Calu3 (cell line): ENCODE measurements at regions not wholly inside any gene's neighbourhood (a gene's known extent, or its start where the extent isn't known, plus 50 kb on each side); places are given as distances from the start of the nearest gene placed in this dataset.

ENCODE experiments used
- BruUV-seq: library from RNA; stranded (reverse); fragments of 400-500 nt; replicated peaks from 2 replicates; lab custom pipeline; 2021; lab: Mats Ljungman, UMichigan
- CTCF ChIA-PET: fragments of 300-600 bp; sonication (Branson Sonifier 250); formaldehyde crosslinking; loops from one replicate; lab custom pipeline; 2022; ENCODE audit warnings: antibody characterized with exemption; lab: Charles Lee
- DNase-seq: peaks from one replicate; pipeline ENCODE4 v3.0.0; 2022
- H3K27ac Mint-ChIP-seq: one replicate; pipeline ENCODE4 v1.8.0; 2022; ENCODE audit warnings: mixed read lengths; ENCODE audit not compliant: unreplicated experiment
- H3K27me3 Mint-ChIP-seq: one replicate; pipeline ENCODE4 v1.8.0; 2022; ENCODE audit warnings: mixed read lengths; ENCODE audit not compliant: unreplicated experiment
- H3K36me3 Mint-ChIP-seq: one replicate; pipeline ENCODE4 v1.8.0; 2022; ENCODE audit warnings: mild to moderate bottlenecking, moderate library complexity, mixed read lengths; ENCODE audit not compliant: insufficient read depth, unreplicated experiment
- H3K4me1 Mint-ChIP-seq: one replicate; pipeline ENCODE4 v1.8.0; 2022; ENCODE audit warnings: mild to moderate bottlenecking, low read depth, mixed read lengths; ENCODE audit not compliant: unreplicated experiment
- H3K4me3 Mint-ChIP-seq: one replicate; pipeline ENCODE4 v1.8.0; 2022; ENCODE audit warnings: mild to moderate bottlenecking, low read depth, moderate library complexity, mixed read lengths; ENCODE audit not compliant: unreplicated experiment
- H3K9me3 Mint-ChIP-seq: one replicate; pipeline ENCODE4 v1.8.0; 2022; ENCODE audit warnings: low read depth, mixed read lengths; ENCODE audit not compliant: unreplicated experiment
- intact Hi-C: fragments of 100-400 bp; cut with micrococcal nuclease; formaldehyde crosslinking; loops from one replicate; pipeline ENCODE4 v1.10.0; 2022; ENCODE audit not compliant: unreplicated experiment
- TF ChIP-seq, protein P1 (sequence below): fragments of 200-600 bp; IDR thresholded peaks from one replicate; pipeline ENCODE4 v1.8.0; 2022; ENCODE audit warnings: antibody characterized with exemption; ENCODE audit not compliant: unreplicated experiment

GRCh38 chr4:15254236-15254880 is 173.5 kb upstream of the C1QTNF7 start:
- BruUV-seq = no TSS peak
- intact Hi-C loops = no loop called here
- TF ChIP-seq, protein P1, sequence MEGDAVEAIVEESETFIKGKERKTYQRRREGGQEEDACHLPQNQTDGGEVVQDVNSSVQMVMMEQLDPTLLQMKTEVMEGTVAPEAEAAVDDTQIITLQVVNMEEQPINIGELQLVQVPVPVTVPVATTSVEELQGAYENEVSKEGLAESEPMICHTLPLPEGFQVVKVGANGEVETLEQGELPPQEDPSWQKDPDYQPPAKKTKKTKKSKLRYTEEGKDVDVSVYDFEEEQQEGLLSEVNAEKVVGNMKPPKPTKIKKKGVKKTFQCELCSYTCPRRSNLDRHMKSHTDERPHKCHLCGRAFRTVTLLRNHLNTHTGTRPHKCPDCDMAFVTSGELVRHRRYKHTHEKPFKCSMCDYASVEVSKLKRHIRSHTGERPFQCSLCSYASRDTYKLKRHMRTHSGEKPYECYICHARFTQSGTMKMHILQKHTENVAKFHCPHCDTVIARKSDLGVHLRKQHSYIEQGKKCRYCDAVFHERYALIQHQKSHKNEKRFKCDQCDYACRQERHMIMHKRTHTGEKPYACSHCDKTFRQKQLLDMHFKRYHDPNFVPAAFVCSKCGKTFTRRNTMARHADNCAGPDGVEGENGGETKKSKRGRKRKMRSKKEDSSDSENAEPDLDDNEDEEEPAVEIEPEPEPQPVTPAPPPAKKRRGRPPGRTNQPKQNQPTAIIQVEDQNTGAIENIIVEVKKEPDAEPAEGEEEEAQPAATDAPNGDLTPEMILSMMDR = no peak
- DNase-seq = no peak
- Mint-ChIP-seq H3K36me3 (no peaks in the 10 kb centered on the region), H3K27me3 (peaks cover 17% of the 10 kb centered on the region), H3K9me3 (peaks cover 2% of the 10 kb centered on the region), H3K4me3 (no peak overlapping the region), H3K4me1 (no peaks in the 10 kb centered on the region), H3K27ac (no peak overlapping the region)
- CTCF ChIA-PET = interaction anchor here (0.6 to 0.7 kb wide), 2 partner anchors 39 to 48 kb away, joined by 3 to 7 read pairs; no protein-coding TSS in a partner anchor

DNA sequence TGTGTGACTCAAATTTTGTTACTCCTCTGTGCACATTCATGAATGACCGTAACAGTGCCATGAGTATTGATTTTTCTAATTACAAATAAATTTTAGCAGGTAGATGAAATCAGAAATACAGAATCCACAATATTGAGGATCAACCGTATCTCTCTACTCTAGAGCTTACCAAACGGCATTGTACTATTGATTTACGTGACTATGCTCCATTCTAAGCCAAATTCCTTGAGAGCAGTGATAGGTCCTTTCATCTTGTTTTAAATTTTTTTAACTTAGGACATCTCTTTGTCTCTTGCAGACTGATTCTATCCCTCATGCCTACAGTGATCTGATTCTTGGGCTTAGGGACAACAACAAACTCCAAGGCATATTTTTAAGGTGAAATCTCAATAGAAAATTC is 172.3 kb upstream of the C1QTNF7 start:
- CTCF ChIA-PET = no interaction called here
- peaks cover 17% of the 10 kb centered on the region for H3K27me3 Mint-ChIP-seq
- BruUV-seq = no TSS peak
- TF ChIP-seq, protein P1 = no peak
- H3K27ac Mint-ChIP-seq = no peak overlapping the region
- DNase-seq = no peak
- H3K4me3 Mint-ChIP-seq = no peak overlapping the region
- no peaks in the 10 kb centered on the region for H3K4me1 Mint-ChIP-seq
- peaks cover 2% of the 10 kb centered on the region for H3K9me3 Mint-ChIP-seq
- no peaks in the 10 kb centered on the region for H3K36me3 Mint-ChIP-seq
- intact Hi-C loops = no loop called here

- no peak for DNase-seq
- TF ChIP-seq, protein P1 = no peak
- H3K36me3 Mint-ChIP-seq = no peaks in the 10 kb centered on the region
- BruUV-seq = no TSS peak
- CTCF ChIA-PET = no interaction called here
- H3K4me1 Mint-ChIP-seq = no peaks in the 10 kb centered on the region
- H3K27me3 Mint-ChIP-seq = peaks cover 13% of the 10 kb centered on the region
- no peak overlapping the region for H3K4me3 Mint-ChIP-seq
- intact Hi-C loops = no loop called here
- H3K27ac Mint-ChIP-seq = no peak overlapping the region
- H3K9me3 Mint-ChIP-seq = peaks cover 2% of the 10 kb centered on the region
These were observed 167.1 kb upstream of the C1QTNF7 start for GRCh38 chr4:15260758-15261157.

DNA sequence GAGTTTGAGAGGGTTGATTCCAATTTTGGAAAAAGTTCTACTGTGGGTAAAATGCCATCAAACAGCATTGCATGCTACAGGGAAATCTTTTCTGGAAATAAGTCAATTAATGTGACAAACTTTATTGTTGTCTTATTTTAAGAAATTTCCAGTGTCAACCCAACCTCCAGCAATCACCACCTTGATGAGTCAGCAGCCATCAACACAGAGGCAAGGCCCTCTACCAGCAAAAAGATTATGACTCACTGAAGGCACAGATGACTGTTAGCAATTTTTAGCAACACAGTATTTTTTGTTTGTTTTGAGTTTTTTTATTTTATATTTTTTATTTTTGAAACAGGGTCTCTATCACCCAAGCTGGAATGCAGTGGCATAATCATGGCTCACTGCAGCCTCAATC is 165.4 kb upstream of the C1QTNF7 start:
- Mint-ChIP-seq H3K4me1 (no peaks in the 10 kb centered on the region), H3K9me3 (peaks cover 2% of the 10 kb centered on the region), H3K27ac (no peak overlapping the region), H3K27me3 (no peaks in the 10 kb centered on the region), H3K36me3 (no peaks in the 10 kb centered on the region), H3K4me3 (no peak overlapping the region)
- CTCF ChIA-PET = no interaction called here
- no peak for DNase-seq
- intact Hi-C loops = no loop called here
- TF ChIP-seq, protein P1 = no peak
- BruUV-seq = no TSS peak
